ENCODE measurements at regions not wholly inside any gene's neighbourhood (a gene's known extent, or its start where the extent isn't known, plus 50 kb on each side); places are given as distances from the start of the nearest gene placed in this dataset.

DNA sequence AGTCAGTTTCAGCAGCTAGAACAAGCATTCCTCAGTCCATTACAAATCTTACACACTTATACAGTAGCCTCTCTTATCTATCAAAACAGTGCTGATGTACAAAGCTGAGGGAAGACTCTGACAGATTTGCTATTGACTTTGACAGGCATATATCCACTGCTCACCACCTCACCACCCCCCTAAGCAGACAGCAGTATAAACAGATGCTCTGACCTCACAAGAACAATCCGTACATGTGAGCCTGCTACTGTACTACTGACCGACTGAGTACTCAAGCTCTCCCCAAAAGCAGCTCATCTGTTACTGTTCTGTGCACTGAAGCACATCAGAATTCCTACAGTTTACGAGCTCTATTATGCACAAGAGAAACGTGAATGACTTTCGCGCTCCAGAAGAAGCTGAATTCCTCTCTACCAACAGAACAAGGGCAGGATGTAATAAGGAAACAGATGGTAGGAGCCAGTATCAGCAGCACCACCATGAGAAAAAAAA is 95.6 kb upstream of the PDE1A start:
- Mint-ChIP-seq H3K9me3 (no peaks in the 10 kb centered on the region), H3K27me3 (ENCODE audit: low read depth) (no peaks in the 10 kb centered on the region), H3K27ac (ENCODE audit: unreplicated experiment) (peak overlapping the region; percentile 93), H3K4me1 (peaks cover 22% of the 10 kb centered on the region), H3K4me3 (peak overlapping the region; percentile 87), H3K36me3 (ENCODE audit: low read depth) (peaks cover 2% of the 10 kb centered on the region)
- no peak for TF ChIP-seq CTCF (conservative IDR thresholded peaks at IDR 0.05)
- DNase-seq (ENCODE audit: low read depth, low spot score): no peak

DNA sequence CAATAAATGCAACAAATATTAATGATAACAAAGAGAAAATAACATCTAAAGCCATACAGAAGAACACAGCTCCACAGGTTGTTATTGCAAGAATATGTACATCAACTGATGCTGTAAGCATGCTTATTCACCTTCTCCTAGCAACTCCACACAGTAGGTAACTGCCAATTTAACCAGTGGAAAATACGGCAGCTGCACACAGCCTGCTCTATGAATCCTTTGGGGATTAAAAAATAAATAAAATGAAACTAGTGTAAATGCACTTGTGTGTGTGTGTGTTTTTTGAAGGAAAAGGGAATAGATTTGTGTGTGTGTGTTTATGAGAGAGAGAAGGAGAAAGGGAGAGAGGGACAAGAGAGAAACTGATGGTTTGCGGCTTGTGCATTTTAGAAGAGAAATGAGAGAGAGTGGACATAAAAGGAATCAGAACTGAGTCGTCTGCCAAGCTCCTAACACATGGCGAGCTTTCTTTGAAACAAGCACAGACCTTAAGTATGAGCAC is 96.2 kb upstream of the PDE1A start:
- Mint-ChIP-seq H3K9me3 (peaks cover under 1% of the 10 kb centered on the region), H3K27ac (ENCODE audit: unreplicated experiment) (peak overlapping the region; percentile 93), H3K36me3 (ENCODE audit: low read depth) (peaks cover 3% of the 10 kb centered on the region), H3K4me1 (peaks cover 22% of the 10 kb centered on the region), H3K27me3 (ENCODE audit: low read depth) (no peaks in the 10 kb centered on the region), H3K4me3 (peak overlapping the region; percentile 87)
- no peak for DNase-seq (ENCODE audit: low read depth, low spot score)
- no peak for TF ChIP-seq CTCF (conservative IDR thresholded peaks at IDR 0.05)

- Mint-ChIP-seq H3K4me3 (no peak overlapping the region), H3K27me3 (ENCODE audit: low read depth) (no peaks in the 10 kb centered on the region), H3K9me3 (peaks cover 20% of the 10 kb centered on the region), H3K27ac (ENCODE audit: unreplicated experiment) (no peak overlapping the region), H3K36me3 (ENCODE audit: low read depth) (peaks cover 15% of the 10 kb centered on the region), H3K4me1 (no peaks in the 10 kb centered on the region)
- no peak for TF ChIP-seq CTCF (conservative IDR thresholded peaks at IDR 0.05)
- no peak for DNase-seq (ENCODE audit: low read depth, low spot score)
Observed at GRCh38 chr2:182530636-182531035, 103.8 kb upstream of the PDE1A start.

DNA sequence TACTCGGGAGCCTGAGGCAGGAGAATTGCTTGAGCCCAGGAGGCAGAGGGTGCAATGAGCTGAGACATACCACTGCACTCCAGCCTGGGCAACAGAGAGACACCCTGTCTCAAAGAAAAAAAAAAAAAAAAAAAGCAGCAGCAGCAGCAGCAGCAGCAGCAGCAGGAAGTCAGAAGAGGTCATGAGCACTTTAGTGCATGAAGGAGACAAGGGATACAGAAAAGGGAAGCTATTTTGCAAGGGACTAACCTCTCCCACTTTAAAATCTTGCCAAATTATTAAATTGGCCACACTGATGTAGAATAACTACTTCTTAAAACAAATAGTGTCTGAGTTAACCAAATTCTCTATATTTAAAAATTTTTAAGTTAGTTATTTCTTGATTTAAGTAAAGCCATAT is 113.4 kb upstream of the PDE1A start:
- H3K36me3 Mint-ChIP-seq (ENCODE audit: low read depth): no peaks in the 10 kb centered on the region
- no peak overlapping the region for H3K27ac Mint-ChIP-seq (ENCODE audit: unreplicated experiment)
- H3K4me3 Mint-ChIP-seq: no peak overlapping the region
- no peaks in the 10 kb centered on the region for H3K27me3 Mint-ChIP-seq (ENCODE audit: low read depth)
- H3K9me3 Mint-ChIP-seq: peaks cover 8% of the 10 kb centered on the region
- DNase-seq (ENCODE audit: low read depth, low spot score): no peak
- peaks cover 11% of the 10 kb centered on the region for H3K4me1 Mint-ChIP-seq
- TF ChIP-seq CTCF (conservative IDR thresholded peaks at IDR 0.05): no peak

GRCh38 chr2:182541268-182541667 is 114.4 kb upstream of the PDE1A start:
- peaks cover 11% of the 10 kb centered on the region for H3K4me1 Mint-ChIP-seq
- peaks cover 8% of the 10 kb centered on the region for H3K9me3 Mint-ChIP-seq
- TF ChIP-seq CTCF (conservative IDR thresholded peaks at IDR 0.05): no peak
- no peak overlapping the region for H3K27ac Mint-ChIP-seq (ENCODE audit: unreplicated experiment)
- H3K27me3 Mint-ChIP-seq (ENCODE audit: low read depth): no peaks in the 10 kb centered on the region
- DNase-seq (ENCODE audit: low read depth, low spot score): no peak
- no peaks in the 10 kb centered on the region for H3K36me3 Mint-ChIP-seq (ENCODE audit: low read depth)
- H3K4me3 Mint-ChIP-seq: no peak overlapping the region
